ENCODE measurements at regions not wholly inside any gene's neighbourhood (a gene's known extent, or its start where the extent isn't known, plus 50 kb on each side); places are given as distances from the start of the nearest gene placed in this dataset.

DNA sequence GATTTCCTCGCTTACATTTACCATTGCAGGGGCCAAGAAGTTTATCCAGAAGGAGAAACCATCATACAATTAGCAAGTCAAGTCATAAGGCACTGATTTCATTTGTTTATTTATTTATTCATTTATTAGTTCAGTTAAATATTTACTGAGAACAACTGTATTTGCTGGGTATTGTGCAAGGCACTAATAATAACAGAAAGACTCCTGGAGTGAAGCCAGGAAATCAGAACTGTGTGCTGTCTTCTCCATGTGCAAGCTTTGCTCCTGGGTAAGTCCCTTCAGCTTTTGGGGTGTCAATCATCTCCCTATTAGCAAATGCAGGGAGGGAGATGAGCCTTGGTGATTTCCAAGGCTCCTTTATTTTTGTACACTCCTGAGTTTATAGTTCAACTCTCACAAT is 341.6 kb upstream of the MEIS1 start:
- Histone ChIP-seq H3K9me3 (no peaks in the 10 kb centered on the region), H3K27me3 (no peaks in the 10 kb centered on the region), H3K27ac (no peak overlapping the region), H3K4me3 (no peak overlapping the region), H3K36me3 (no peaks in the 10 kb centered on the region), H3K4me1 (no peaks in the 10 kb centered on the region)
- WGBS, 2 donors (ENCODE audit: low coverage in 1 of 2): 44 to 70% methylated on average over 1 of the region's 1 CpG
- no peak for DNase-seq
- in situ Hi-C loops (cut with MboI; ENCODE audit: low pct_ligation_motif_present in 1 of 4, low pct_unique_long_range_greater_than_20kb in 1 of 4, low sequenced_read_pairs in 3 of 4): no loop called here
- TF ChIP-seq POLR2A (IDR thresholded peaks at IDR 0.05) (no peak), EP300 (IDR thresholded peaks at IDR 0.05; ENCODE audit: low read depth) (no peak), POLR2AphosphoS5 (IDR thresholded peaks at IDR 0.05) (no peak)
- TF ChIP-seq, protein P1, sequence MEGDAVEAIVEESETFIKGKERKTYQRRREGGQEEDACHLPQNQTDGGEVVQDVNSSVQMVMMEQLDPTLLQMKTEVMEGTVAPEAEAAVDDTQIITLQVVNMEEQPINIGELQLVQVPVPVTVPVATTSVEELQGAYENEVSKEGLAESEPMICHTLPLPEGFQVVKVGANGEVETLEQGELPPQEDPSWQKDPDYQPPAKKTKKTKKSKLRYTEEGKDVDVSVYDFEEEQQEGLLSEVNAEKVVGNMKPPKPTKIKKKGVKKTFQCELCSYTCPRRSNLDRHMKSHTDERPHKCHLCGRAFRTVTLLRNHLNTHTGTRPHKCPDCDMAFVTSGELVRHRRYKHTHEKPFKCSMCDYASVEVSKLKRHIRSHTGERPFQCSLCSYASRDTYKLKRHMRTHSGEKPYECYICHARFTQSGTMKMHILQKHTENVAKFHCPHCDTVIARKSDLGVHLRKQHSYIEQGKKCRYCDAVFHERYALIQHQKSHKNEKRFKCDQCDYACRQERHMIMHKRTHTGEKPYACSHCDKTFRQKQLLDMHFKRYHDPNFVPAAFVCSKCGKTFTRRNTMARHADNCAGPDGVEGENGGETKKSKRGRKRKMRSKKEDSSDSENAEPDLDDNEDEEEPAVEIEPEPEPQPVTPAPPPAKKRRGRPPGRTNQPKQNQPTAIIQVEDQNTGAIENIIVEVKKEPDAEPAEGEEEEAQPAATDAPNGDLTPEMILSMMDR (IDR thresholded peaks at IDR 0.05): no peak
- intact Hi-C loops (cut with DNase I; ENCODE audit: low total_unique reads): no loop called here

DNA sequence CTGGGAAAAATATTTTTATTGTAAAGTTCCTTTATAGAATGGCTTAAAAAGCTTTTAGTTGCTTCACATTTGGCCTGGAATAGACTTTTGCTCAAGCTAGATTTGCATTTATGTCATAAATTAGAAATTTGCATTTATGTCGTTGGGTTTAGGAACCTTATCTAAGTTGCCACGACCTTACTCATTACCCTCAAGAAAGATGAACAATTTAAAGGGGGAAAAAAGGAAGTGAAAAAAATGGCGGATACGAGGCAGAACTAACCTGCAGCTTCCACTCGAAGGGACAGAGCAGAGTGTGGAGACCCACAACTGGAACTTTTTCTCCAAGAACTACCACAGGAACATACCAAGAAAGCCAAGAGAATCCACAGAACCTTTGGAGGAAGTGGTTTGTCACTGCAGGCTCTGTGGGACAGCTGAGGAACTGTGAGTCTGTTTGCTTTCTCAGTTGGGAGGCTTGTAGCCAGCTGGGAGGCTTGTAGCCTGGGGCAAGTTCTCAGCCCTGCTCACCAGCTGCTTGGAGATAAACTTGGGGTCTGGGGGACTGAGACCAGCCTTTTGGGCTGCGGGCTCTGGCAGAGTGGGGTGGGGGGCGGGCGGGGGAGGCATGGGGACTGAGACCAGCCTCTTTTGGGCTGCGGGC is 349.9 kb upstream of the MEIS1 start:
- no peaks in the 10 kb centered on the region for H3K9me3 ChIP-seq
- no peaks in the 10 kb centered on the region for H3K4me1 ChIP-seq
- intact Hi-C loops (cut with DNase I; ENCODE audit: low total_unique reads) (loop anchor here (5.0 kb wide), 1 partner anchor 722 kb away; no protein-coding TSS in a partner anchor), in situ Hi-C loops (cut with MboI; ENCODE audit: low pct_ligation_motif_present in 1 of 4, low pct_unique_long_range_greater_than_20kb in 1 of 4, low sequenced_read_pairs in 3 of 4) (no loop called here)
- 77 to 81% methylated on average over 5 to 9 of the region's 9 CpGs for WGBS, 2 donors (ENCODE audit: low coverage in 1 of 2)
- H3K27ac ChIP-seq: no peak overlapping the region
- TF ChIP-seq POLR2AphosphoS5 (IDR thresholded peaks at IDR 0.05) (no peak), EP300 (IDR thresholded peaks at IDR 0.05; ENCODE audit: low read depth) (no peak), POLR2A (IDR thresholded peaks at IDR 0.05) (no peak)
- TF ChIP-seq, protein P1 (IDR thresholded peaks at IDR 0.05): no peak
- H3K27me3 ChIP-seq: no peaks in the 10 kb centered on the region
- no peaks in the 10 kb centered on the region for H3K36me3 ChIP-seq
- no peak overlapping the region for H3K4me3 ChIP-seq
- DNase-seq: no peak

DNA sequence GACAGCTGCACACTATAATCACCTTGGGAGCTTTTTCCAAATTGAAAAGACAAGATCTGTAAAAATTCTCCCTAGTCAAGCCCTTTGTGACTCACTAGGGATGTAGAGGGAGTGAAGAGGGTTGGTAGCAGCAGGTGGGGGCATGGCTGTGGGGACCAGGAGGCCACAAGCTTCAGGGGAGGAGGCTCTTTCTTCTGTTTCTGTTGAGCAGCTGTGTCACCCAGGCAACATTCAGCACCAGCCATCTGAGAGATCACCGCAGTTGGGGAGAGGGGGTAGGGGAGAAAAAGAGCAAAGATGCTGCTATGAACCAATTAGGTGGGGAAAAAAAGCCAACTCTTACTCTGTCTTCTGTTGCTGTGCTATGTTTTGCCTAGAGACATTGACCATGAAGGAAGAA is 352.3 kb upstream of the MEIS1 start:
- Histone ChIP-seq H3K27ac (no peak overlapping the region), H3K36me3 (no peaks in the 10 kb centered on the region), H3K9me3 (no peaks in the 10 kb centered on the region), H3K4me1 (no peaks in the 10 kb centered on the region), H3K4me3 (no peak overlapping the region), H3K27me3 (no peaks in the 10 kb centered on the region)
- intact Hi-C loops (cut with DNase I; ENCODE audit: low total_unique reads) (no loop called here), in situ Hi-C loops (cut with MboI; ENCODE audit: low pct_ligation_motif_present in 1 of 4, low pct_unique_long_range_greater_than_20kb in 1 of 4, low sequenced_read_pairs in 3 of 4) (no loop called here)
- no peak for DNase-seq
- no peak for TF ChIP-seq EP300 (IDR thresholded peaks at IDR 0.05; ENCODE audit: low read depth)
- no peak for TF ChIP-seq POLR2A (IDR thresholded peaks at IDR 0.05)
- no peak for TF ChIP-seq POLR2AphosphoS5 (IDR thresholded peaks at IDR 0.05)
- 60 to 84% methylated on average over 1 of the region's 1 CpG for WGBS, 2 donors (ENCODE audit: low coverage in 1 of 2)

DNA sequence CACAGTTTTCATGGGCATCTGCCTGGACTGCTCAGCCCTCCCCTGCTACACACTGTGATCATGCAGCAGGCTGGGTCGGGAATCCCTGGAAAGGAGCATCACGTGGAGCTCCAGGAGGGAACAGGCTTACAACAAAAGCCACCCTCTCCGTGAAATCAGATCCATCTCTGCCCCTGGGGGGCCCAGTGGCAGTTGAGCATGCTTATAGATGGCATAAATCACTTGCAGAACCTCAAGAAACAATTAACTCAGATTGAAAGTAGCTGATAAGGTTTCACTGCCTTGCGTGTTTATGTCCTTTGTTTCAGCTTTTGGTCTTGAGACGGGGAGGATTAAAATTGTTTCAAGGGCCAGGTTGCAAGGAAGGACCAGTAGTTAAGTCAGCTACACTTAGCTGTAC is 354.8 kb upstream of the MEIS1 start:
- no peak for DNase-seq
- H3K27me3 ChIP-seq: no peaks in the 10 kb centered on the region
- 45% methylated on average over 5 of the region's 5 CpGs; no CpG with 5 or more reads in 1 of the 2 donors for WGBS, 2 donors (ENCODE audit: low coverage in 1 of 2)
- no peaks in the 10 kb centered on the region for H3K9me3 ChIP-seq
- in situ Hi-C loops (cut with MboI; ENCODE audit: low pct_ligation_motif_present in 1 of 4, low pct_unique_long_range_greater_than_20kb in 1 of 4, low sequenced_read_pairs in 3 of 4) (no loop called here), intact Hi-C loops (cut with DNase I; ENCODE audit: low total_unique reads) (no loop called here)
- no peaks in the 10 kb centered on the region for H3K4me1 ChIP-seq
- no peak for TF ChIP-seq EP300 (IDR thresholded peaks at IDR 0.05; ENCODE audit: low read depth)
- no peak overlapping the region for H3K27ac ChIP-seq
- H3K36me3 ChIP-seq: no peaks in the 10 kb centered on the region
- no peak overlapping the region for H3K4me3 ChIP-seq

DNA sequence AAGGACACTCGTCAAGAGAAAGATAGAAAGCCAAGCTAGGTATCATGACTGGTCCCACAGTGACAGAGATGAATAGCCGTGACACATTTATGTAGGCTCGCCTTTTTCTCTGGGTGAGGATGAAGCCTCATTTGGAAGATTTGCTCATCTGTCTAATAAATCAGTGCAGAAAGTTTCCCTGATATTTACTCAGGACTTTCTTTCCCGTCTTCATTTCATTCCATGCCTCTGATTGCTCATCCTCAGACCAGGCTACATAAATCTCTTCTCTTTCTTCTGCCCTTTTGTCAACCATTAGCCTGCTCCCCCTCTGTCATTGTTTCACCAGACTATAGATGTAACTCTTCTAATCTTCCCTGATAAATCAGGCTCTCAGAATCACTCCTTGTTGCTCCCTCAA is 361.8 kb upstream of the MEIS1 start:
- no peak overlapping the region for H3K27ac ChIP-seq
- no peaks in the 10 kb centered on the region for H3K27me3 ChIP-seq
- TF ChIP-seq, protein P1 (IDR thresholded peaks at IDR 0.05): no peak
- TF ChIP-seq POLR2AphosphoS5 (IDR thresholded peaks at IDR 0.05) (no peak), EP300 (IDR thresholded peaks at IDR 0.05; ENCODE audit: low read depth) (no peak), POLR2A (IDR thresholded peaks at IDR 0.05) (no peak)
- intact Hi-C loops (cut with DNase I; ENCODE audit: low total_unique reads): no loop called here
- WGBS, 2 donors (ENCODE audit: low coverage in 1 of 2): 57 to 76% methylated on average over 1 to 4 of the region's 4 CpGs
- peaks cover 0 to 5% (median 0%) of the 10 kb centered on the region in 4 donors for H3K4me1 ChIP-seq
- H3K9me3 ChIP-seq: no peaks in the 10 kb centered on the region
- no peaks in the 10 kb centered on the region for H3K36me3 ChIP-seq
- no peak for DNase-seq
- in situ Hi-C loops (cut with MboI; ENCODE audit: low pct_ligation_motif_present in 1 of 4, low pct_unique_long_range_greater_than_20kb in 1 of 4, low sequenced_read_pairs in 3 of 4): no loop called here
- H3K4me3 ChIP-seq: no peak overlapping the region
